Prostate gland (tissue), 2 donors: ENCODE measurements at regions not wholly inside any gene's neighbourhood (a gene's known extent, or its start where the extent isn't known, plus 50 kb on each side); places are given as distances from the start of the nearest gene placed in this dataset.

Source experiments
- CTCF ChIP-seq, 4 experiments: fragments of 200-600 bp in 2 of 4; fragments of 450-650 bp in 2 of 4; sonication (generic) in 2 of 4; IDR thresholded peaks; 1 replicate in 3 of 4; 2 replicates in 1 of 4; pipeline ENCODE4 v1.5.1; 2016 to 2019; ENCODE audit warnings: antibody characterized with exemption in 4 of 4, mild to moderate bottlenecking in 2 of 4, moderate library complexity in 2 of 4
- POLR2A ChIP-seq: fragments of 450-650 bp; IDR thresholded peaks from one replicate; pipeline ENCODE4 v1.6.1; 2016; ENCODE audit warnings: antibody characterized with exemption, mild to moderate bottlenecking

GRCh38 chr1:14539309-14539708 is 59.2 kb upstream of the KAZN start:
- no peak for TF ChIP-seq CTCF (IDR thresholded peaks at IDR 0.05)
- no peak for TF ChIP-seq POLR2A
